Gastrocnemius medialis (tissue), 4 donors: ENCODE measurements at regions not wholly inside any gene's neighbourhood (a gene's known extent, or its start where the extent isn't known, plus 50 kb on each side); places are given as distances from the start of the nearest gene placed in this dataset.

Experiments
- POLR2A ChIP-seq, 2 donors: fragments of 450-650 bp; IDR thresholded peaks; one replicate each; pipeline ENCODE4 v1.6.1; 2017; ENCODE audit warnings: antibody characterized with exemption in 2 of 2, mild to moderate bottlenecking in 2 of 2, moderate library complexity in 2 of 2
- TF ChIP-seq, protein P1 (sequence below), 5 experiments: fragments of 450-650 bp in 3 of 5; fragments of 200-600 bp in 2 of 5; sonication (generic) in 2 of 5; IDR thresholded peaks in 4 of 5; conservative IDR thresholded peaks in 1 of 5; 1 replicate in 4 of 5; 2 replicates in 1 of 5; pipeline ENCODE4 v1.5.1; 2016 to 2019; ENCODE audit warnings: antibody characterized with exemption in 5 of 5, mild to moderate bottlenecking in 3 of 5, moderate library complexity in 3 of 5

DNA sequence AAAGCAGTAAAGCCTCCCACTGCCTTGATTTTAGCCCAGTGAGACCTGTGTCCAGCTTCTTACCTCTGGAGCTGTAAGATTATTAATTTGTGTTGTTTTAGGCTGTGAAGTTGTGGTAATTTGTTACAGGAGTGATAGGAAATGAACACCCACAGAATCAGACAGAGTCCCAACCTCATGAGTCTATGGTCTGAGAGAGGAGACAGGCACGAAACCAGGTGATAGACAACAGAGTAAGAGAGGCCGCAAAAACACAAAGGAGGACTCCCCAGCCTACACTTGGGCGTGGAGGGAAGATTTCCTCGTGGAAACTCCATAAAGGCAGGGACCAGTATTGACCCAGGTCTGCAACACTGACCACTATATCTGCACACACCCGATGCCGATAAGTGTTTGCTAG lies 234.6 kb upstream of the JUN start:
- TF ChIP-seq, protein P1, sequence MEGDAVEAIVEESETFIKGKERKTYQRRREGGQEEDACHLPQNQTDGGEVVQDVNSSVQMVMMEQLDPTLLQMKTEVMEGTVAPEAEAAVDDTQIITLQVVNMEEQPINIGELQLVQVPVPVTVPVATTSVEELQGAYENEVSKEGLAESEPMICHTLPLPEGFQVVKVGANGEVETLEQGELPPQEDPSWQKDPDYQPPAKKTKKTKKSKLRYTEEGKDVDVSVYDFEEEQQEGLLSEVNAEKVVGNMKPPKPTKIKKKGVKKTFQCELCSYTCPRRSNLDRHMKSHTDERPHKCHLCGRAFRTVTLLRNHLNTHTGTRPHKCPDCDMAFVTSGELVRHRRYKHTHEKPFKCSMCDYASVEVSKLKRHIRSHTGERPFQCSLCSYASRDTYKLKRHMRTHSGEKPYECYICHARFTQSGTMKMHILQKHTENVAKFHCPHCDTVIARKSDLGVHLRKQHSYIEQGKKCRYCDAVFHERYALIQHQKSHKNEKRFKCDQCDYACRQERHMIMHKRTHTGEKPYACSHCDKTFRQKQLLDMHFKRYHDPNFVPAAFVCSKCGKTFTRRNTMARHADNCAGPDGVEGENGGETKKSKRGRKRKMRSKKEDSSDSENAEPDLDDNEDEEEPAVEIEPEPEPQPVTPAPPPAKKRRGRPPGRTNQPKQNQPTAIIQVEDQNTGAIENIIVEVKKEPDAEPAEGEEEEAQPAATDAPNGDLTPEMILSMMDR (IDR thresholded peaks at IDR 0.05 in 4 of 5, conservative IDR thresholded peaks at IDR 0.05 in 1 of 5), result no peak
- TF ChIP-seq POLR2A (IDR thresholded peaks at IDR 0.05), result no peak
